Cerebellar cortex (tissue), 1 donor: ENCODE measurements at regions not wholly inside any gene's neighbourhood (a gene's known extent, or its start where the extent isn't known, plus 50 kb on each side); places are given as distances from the start of the nearest gene placed in this dataset.
"Not testable (repeated sequence)": the region's sequence is repeated elsewhere in the genome, so short reads cannot be mapped to it uniquely, and the experiment has no call there.

Source experiments
- DNase-seq: peaks from one replicate; pipeline ENCODE4 v3.0.0-alpha.2; 2015; ENCODE audit warnings: low spot score

- DNase-seq = not testable (repeated sequence)
Observed at GRCh38 chr7:32645255-32645654, 150.0 kb downstream of the AVL9 start.

GRCh38 chr7:32643194-32643593 is 147.9 kb downstream of the AVL9 start:
- DNase-seq = no peak

GRCh38 chr7:32639122-32639521 is 143.8 kb downstream of the AVL9 start:
- no peak for DNase-seq

- DNase-seq = not testable (repeated sequence)
Observed at GRCh38 chr7:32638479-32639121, 143.3 kb downstream of the AVL9 start.
